ENCODE measurements at regions not wholly inside any gene's neighbourhood (a gene's known extent, or its start where the extent isn't known, plus 50 kb on each side); places are given as distances from the start of the nearest gene placed in this dataset.

GRCh38 chr17:27376637-27377547 is 79.4 kb upstream of the KSR1 start:
- in situ Hi-C loops (cut with MboI; ENCODE audit: low sequenced_read_pairs, unreplicated experiment): loop anchor here (10.0 kb wide), 3 partner anchors 58 to 218 kb away; no protein-coding TSS in a partner anchor
- no peak for DNase-seq (ENCODE audit: low spot score)
- TF ChIP-seq CTCF (IDR thresholded peaks at IDR 0.05; ENCODE audit: borderline replicate concordance, control extremely low read depth, extremely low read depth, insufficient read depth, missing control alignments): no peak

- no peak for TF ChIP-seq CTCF (IDR thresholded peaks at IDR 0.05; ENCODE audit: borderline replicate concordance, control extremely low read depth, extremely low read depth, insufficient read depth, missing control alignments)
- DNase-seq (ENCODE audit: low spot score): no peak
- in situ Hi-C loops (cut with MboI; ENCODE audit: low sequenced_read_pairs, unreplicated experiment): loop anchor here (10.0 kb wide), 3 partner anchors 56 to 216 kb away; no protein-coding TSS in a partner anchor
These were observed 77.6 kb upstream of the KSR1 start for GRCh38 chr17:27378482-27379175.

GRCh38 chr17:27379888-27380533 is 76.2 kb upstream of the KSR1 start:
- DNase-seq (ENCODE audit: low spot score): no peak
- in situ Hi-C loops (cut with MboI; ENCODE audit: low sequenced_read_pairs, unreplicated experiment): loop anchor here (10.0 kb wide), 3 partner anchors 55 to 215 kb away; no protein-coding TSS in a partner anchor
- TF ChIP-seq CTCF (IDR thresholded peaks at IDR 0.05; ENCODE audit: borderline replicate concordance, control extremely low read depth, extremely low read depth, insufficient read depth, missing control alignments): no peak

GRCh38 chr17:27380551-27380950 is 75.7 kb upstream of the KSR1 start:
- no peak for DNase-seq (ENCODE audit: low spot score)
- in situ Hi-C loops (cut with MboI; ENCODE audit: low sequenced_read_pairs, unreplicated experiment): no loop called here
- TF ChIP-seq CTCF (IDR thresholded peaks at IDR 0.05; ENCODE audit: borderline replicate concordance, control extremely low read depth, extremely low read depth, insufficient read depth, missing control alignments): no peak

- in situ Hi-C loops (cut with MboI; ENCODE audit: low sequenced_read_pairs, unreplicated experiment): no loop called here
- peak; percentile 92 for DNase-seq (ENCODE audit: low spot score)
These were observed 75.2 kb upstream of the KSR1 start for GRCh38 chr17:27381007-27381501.

More at GRCh38 chr17:27381007-27381501, 75.2 kb upstream of the KSR1 start:
- TF ChIP-seq CTCF (IDR thresholded peaks at IDR 0.05; ENCODE audit: borderline replicate concordance, control extremely low read depth, extremely low read depth, insufficient read depth, missing control alignments): peak; percentile 98

Data from GM13976 (cell line).